ENCODE measurements at regions not wholly inside any gene's neighbourhood (a gene's known extent, or its start where the extent isn't known, plus 50 kb on each side); places are given as distances from the start of the nearest gene placed in this dataset.

- Histone ChIP-seq H3K4me1 (ENCODE audit: insufficient read depth) (peaks cover 3% of the 10 kb centered on the region), H3K4me3 (no peak overlapping the region), H4K20me1 (ENCODE audit: insufficient read depth, poor library complexity, severe bottlenecking) (no peaks in the 10 kb centered on the region), H3K9me2 (replicated peaks; ENCODE audit: insufficient read depth) (no peaks in the 10 kb centered on the region), H3K36me3 (replicated peaks; ENCODE audit: insufficient read depth, low read depth) (no peaks in the 10 kb centered on the region), H3K4me2 (peak overlapping the region; percentile 30), H3K9me3 (ENCODE audit: low read depth) (no peaks in the 10 kb centered on the region), H3K27me3 (no peaks in the 10 kb centered on the region), H2AFZ (no peak overlapping the region), H3K79me2 (no peaks in the 10 kb centered on the region), H3K27ac (no peak overlapping the region)
- no peak for TF ChIP-seq EZH2phosphoT487 (IDR thresholded peaks at IDR 0.05; ENCODE audit: low read depth, severe bottlenecking, unreplicated experiment)
- TF ChIP-seq CTCF (IDR thresholded peaks at IDR 0.05; ENCODE audit: poor library complexity), result peak; percentile 91
- WGBS (ENCODE audit: low lambda C conversion rate, missing lambda C conversion rate), result 50% methylated on average over 13 of the region's 13 CpGs
- peak; percentile 91 for DNase-seq (ENCODE audit: low spot score)
Observed at GRCh38 chr6:25070547-25071366, 135.0 kb upstream of the RIPOR2 start.

- no peak for TF ChIP-seq CTCF (IDR thresholded peaks at IDR 0.05; ENCODE audit: poor library complexity)
- no peak for TF ChIP-seq EZH2phosphoT487 (IDR thresholded peaks at IDR 0.05; ENCODE audit: low read depth, severe bottlenecking, unreplicated experiment)
- no peaks in the 10 kb centered on the region for H4K20me1 ChIP-seq (ENCODE audit: insufficient read depth, poor library complexity, severe bottlenecking)
- no peaks in the 10 kb centered on the region for H3K79me2 ChIP-seq
- no peak for DNase-seq (ENCODE audit: low spot score)
- no peak overlapping the region for H3K27ac ChIP-seq
- no peaks in the 10 kb centered on the region for H3K9me2 ChIP-seq (replicated peaks; ENCODE audit: insufficient read depth)
- H3K4me2 ChIP-seq, result no peak overlapping the region
- H3K4me3 ChIP-seq, result no peak overlapping the region
- H3K9me3 ChIP-seq (ENCODE audit: low read depth), result no peaks in the 10 kb centered on the region
- H3K27me3 ChIP-seq, result no peaks in the 10 kb centered on the region
- no peaks in the 10 kb centered on the region for H3K4me1 ChIP-seq (ENCODE audit: insufficient read depth)
- H2AFZ ChIP-seq, result no peak overlapping the region
- H3K36me3 ChIP-seq (replicated peaks; ENCODE audit: insufficient read depth, low read depth), result no peaks in the 10 kb centered on the region
- 93% methylated on average over 1 of the region's 1 CpG for WGBS (ENCODE audit: low lambda C conversion rate, missing lambda C conversion rate)
Observed at GRCh38 chr6:25078141-25078540, 142.4 kb upstream of the RIPOR2 start.

GRCh38 chr6:25083784-25084507 is 148.2 kb upstream of the RIPOR2 start:
- WGBS (ENCODE audit: low lambda C conversion rate, missing lambda C conversion rate), result 67% methylated on average over 15 of the region's 15 CpGs
- H3K27ac ChIP-seq, result peak overlapping the region; percentile 49
- H3K4me2 ChIP-seq, result peak overlapping the region; percentile 44
- no peaks in the 10 kb centered on the region for H3K36me3 ChIP-seq (replicated peaks; ENCODE audit: insufficient read depth, low read depth)
- H3K4me3 ChIP-seq, result no peak overlapping the region
- peak; percentile 42 for DNase-seq (ENCODE audit: low spot score)
- H3K9me2 ChIP-seq (replicated peaks; ENCODE audit: insufficient read depth), result no peaks in the 10 kb centered on the region
- no peaks in the 10 kb centered on the region for H3K27me3 ChIP-seq
- H2AFZ ChIP-seq, result no peak overlapping the region
- no peaks in the 10 kb centered on the region for H3K79me2 ChIP-seq
- TF ChIP-seq EZH2phosphoT487 (IDR thresholded peaks at IDR 0.05; ENCODE audit: low read depth, severe bottlenecking, unreplicated experiment) (no peak), EZH2 (IDR thresholded peaks at IDR 0.05; ENCODE audit: borderline replicate concordance) (no peak), CTCF (IDR thresholded peaks at IDR 0.05; ENCODE audit: poor library complexity) (no peak)
- no peaks in the 10 kb centered on the region for H4K20me1 ChIP-seq (ENCODE audit: insufficient read depth, poor library complexity, severe bottlenecking)
- no peaks in the 10 kb centered on the region for H3K4me1 ChIP-seq (ENCODE audit: insufficient read depth)
- peaks cover 4% of the 10 kb centered on the region for H3K9me3 ChIP-seq (ENCODE audit: low read depth)

Data from hepatocyte (in vitro differentiated cells).